ENCODE measurements at regions not wholly inside any gene's neighbourhood (a gene's known extent, or its start where the extent isn't known, plus 50 kb on each side); places are given as distances from the start of the nearest gene placed in this dataset.
"Not testable (repeated sequence)": the region's sequence is repeated elsewhere in the genome, so short reads cannot be mapped to it uniquely, and the experiment has no call there.

DNA sequence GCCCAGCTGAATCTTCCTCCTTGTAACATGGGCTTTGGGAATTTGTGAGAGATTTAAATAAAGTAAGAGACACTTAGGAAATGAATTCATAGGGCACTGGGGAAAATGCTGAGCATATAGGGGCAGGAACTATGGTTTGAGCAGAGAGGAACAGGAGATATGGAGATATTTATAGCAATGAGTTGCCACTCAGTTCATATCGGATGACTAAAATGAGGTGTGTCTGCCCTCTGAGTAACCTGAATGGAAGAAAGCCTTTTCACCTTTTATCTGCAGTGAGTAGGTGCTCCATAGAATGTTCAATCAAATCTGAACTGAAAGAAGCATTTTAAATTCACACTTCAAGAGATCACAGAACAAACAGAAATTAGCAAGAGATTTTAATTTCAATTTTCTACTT lies 105.7 kb downstream of the CEP44 start:
- Mint-ChIP-seq H3K27me3 (peaks cover 7 to 26% of the 10 kb centered on the region in 2 donors), H3K27ac (no peak overlapping the region), H3K9me3 (no peaks in the 10 kb centered on the region), H3K4me1 (ENCODE audit: low read depth in 2 of 2) (no peaks in the 10 kb centered on the region), H3K4me3 (no peak overlapping the region), H3K36me3 (no peaks in the 10 kb centered on the region)
- ATAC-seq (no peak), DNase-seq (ENCODE audit: low spot score) (no peak)

DNA sequence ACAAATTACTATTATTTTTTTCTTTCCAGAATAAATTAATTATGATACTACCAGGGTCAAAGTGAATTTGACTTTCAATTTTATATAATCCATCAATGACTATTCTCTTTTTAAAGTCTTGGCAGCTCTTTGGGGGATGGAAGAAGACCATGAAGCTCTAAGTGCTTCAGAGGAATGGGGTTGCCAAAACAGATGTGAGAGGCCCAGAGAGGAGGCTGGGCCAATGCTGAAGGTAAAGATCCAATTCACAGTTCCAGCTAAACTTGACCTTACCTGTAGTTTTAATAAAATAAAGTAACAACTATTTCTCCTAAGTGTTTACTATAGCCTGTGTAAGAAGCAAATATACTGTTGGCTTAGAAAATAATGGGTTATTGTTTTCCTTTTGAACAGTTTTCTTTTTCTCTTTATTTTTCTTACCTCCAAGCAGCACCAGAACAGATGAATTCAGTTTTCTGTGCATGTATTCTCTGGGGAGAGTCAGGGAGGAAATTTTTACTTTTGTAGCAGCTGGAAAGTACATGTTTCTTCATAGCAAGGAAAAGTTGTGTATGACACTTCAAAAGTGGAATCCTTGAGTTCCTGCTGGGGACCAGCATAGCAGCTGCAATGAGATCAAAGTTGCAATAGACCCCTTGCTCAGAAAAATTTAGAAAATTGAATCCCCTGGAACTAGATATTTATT lies 104.9 kb downstream of the CEP44 start:
- DNase-seq (ENCODE audit: low spot score) (no peak), ATAC-seq (no peak)
- peaks cover 7 to 20% of the 10 kb centered on the region in 2 donors for H3K27me3 Mint-ChIP-seq
- H3K4me3 Mint-ChIP-seq = no peak overlapping the region
- H3K27ac Mint-ChIP-seq = no peak overlapping the region
- no peaks in the 10 kb centered on the region for H3K9me3 Mint-ChIP-seq
- H3K36me3 Mint-ChIP-seq = no peaks in the 10 kb centered on the region
- H3K4me1 Mint-ChIP-seq (ENCODE audit: low read depth in 2 of 2) = no peaks in the 10 kb centered on the region

DNA sequence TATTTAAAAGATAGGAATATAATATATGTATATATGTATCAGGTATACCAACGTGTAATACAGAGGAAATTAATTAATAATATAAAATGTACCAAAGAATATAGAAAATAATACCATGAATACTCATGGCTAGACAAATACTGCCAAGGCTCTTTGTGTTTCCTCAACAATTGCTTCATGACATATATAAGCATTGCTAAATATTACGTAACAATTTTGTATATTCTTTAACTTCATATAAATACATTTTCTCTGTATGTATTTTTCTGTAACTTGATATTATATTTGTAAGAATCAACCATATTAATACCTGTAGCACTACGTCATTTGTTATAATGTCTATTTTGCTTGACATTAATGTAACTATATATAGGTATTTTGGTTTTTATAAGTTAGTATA lies 104.0 kb downstream of the CEP44 start:
- Mint-ChIP-seq H3K9me3 (no peaks in the 10 kb centered on the region), H3K4me3 (no peak overlapping the region)

DNA sequence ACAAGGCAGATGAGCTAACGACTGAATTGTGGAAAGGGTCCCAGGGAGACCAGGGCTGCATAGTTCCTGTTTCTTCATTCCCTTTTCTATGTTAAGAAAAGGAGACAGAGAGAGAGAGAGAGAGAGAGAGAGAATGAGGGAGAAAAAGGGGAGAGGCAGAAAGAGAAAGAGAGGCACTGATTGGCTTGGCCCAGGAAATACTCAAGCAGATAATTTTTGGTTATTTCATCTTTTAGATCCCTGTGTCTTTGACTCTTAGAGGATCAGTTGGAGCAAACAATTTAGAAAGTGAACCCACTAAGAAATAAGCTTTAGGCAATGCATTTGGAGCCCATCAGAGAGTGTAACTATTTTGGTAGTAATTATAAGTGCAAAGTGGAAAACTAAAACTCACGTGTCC lies 103.4 kb downstream of the CEP44 start:
- Mint-ChIP-seq H3K4me3 (no peak overlapping the region), H3K36me3 (no peaks in the 10 kb centered on the region), H3K9me3 (no peaks in the 10 kb centered on the region), H3K27me3 (peaks cover 5 to 8% of the 10 kb centered on the region in 2 donors), H3K27ac (no peak overlapping the region), H3K4me1 (ENCODE audit: low read depth in 2 of 2) (no peaks in the 10 kb centered on the region)
- DNase-seq (ENCODE audit: low spot score) (no peak), ATAC-seq (no peak)

More for the DNA sequence above, 104.0 kb downstream of the CEP44 start:
- no peaks in the 10 kb centered on the region for H3K4me1 Mint-ChIP-seq (ENCODE audit: low read depth in 2 of 2)
- peaks cover 5 to 14% of the 10 kb centered on the region in 2 donors for H3K27me3 Mint-ChIP-seq
- ATAC-seq (no peak), DNase-seq (ENCODE audit: low spot score) (no peak)
- H3K36me3 Mint-ChIP-seq = no peaks in the 10 kb centered on the region
- no peak overlapping the region for H3K27ac Mint-ChIP-seq

DNA sequence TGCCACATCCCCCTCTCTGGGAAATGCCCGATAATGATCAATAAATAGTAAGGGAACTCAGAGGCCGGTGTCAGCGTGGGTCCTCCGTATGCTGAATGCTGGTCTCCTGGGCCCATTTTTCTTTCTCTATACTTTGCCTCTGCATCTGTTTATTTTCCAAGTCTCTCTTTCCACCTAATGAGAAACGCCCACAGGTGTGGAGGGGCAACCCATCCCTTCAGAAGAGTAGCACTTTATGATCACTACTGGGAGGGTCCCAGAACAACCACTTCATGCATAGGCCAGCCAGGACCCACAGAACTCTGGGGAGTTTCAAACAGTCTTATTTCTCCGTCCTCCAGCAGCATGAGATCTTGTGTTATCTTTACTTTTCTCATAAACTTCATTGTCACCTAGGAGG lies 100.1 kb downstream of the CEP44 start:
- H3K27ac Mint-ChIP-seq = no peak overlapping the region
- no peak for ATAC-seq

DNA sequence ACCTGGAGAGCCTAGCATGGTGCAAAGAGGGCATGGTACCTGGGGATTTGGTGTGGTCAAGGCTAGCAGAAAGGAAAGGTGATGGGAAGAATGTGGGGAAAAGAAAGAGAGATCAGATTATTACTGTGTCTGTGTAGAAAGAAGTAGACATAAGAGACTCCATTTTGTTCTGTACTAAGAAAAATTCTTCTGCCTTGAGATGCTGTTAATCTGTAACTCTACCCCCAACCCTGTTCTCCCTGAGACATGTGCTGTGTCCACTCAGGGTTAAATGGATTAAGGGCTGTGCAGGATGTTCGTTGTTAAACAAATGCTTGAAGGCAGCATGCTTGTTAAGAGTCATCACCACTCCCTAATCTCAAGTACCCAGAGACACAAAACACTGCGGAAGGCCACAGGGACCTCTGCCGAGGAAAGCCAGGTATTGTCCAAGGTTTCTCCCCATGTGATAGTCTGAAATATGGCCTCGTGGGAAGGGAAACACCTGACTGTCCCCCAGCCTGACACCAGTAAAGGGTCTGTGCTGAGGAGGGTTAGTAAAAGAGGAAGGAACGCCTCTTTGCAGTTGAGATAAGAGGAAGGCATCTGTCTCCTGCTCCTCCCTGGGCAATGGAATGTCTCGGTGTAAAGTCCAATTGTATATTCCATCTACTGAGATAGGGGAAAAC lies 99.4 kb downstream of the CEP44 start:
- not testable (repeated sequence) for H3K4me1 Mint-ChIP-seq (ENCODE audit: low read depth in 2 of 2); H3K9me3 Mint-ChIP-seq; ATAC-seq

More for the DNA sequence above, 100.1 kb downstream of the CEP44 start:
- H3K4me1 Mint-ChIP-seq (ENCODE audit: low read depth in 2 of 2) = no peaks in the 10 kb centered on the region
- peaks cover 2 to 7% of the 10 kb centered on the region in 2 donors for H3K27me3 Mint-ChIP-seq
- H3K9me3 Mint-ChIP-seq = no peaks in the 10 kb centered on the region
- no peak overlapping the region for H3K4me3 Mint-ChIP-seq
- H3K36me3 Mint-ChIP-seq = no peaks in the 10 kb centered on the region
- no peak for DNase-seq (ENCODE audit: low spot score)

More for the DNA sequence above, 99.4 kb downstream of the CEP44 start:
- not testable (repeated sequence) for H3K27me3 Mint-ChIP-seq; H3K4me3 Mint-ChIP-seq; DNase-seq (ENCODE audit: low spot score); H3K27ac Mint-ChIP-seq; H3K36me3 Mint-ChIP-seq

All from natural killer cell treated with Interleukin-12 subunit alpha and Interleukin-12 subunit beta and Interleukin-15 and Interleukin-18, amount 100 ng/mL, for 72 hours (primary cell).